OCI-LY1 (cell line): ENCODE measurements at regions not wholly inside any gene's neighbourhood (a gene's known extent, or its start where the extent isn't known, plus 50 kb on each side); places are given as distances from the start of the nearest gene placed in this dataset.

Source experiments
- EZH2 ChIP-seq: fragments of 200-600 bp; sonication (generic), shearing (Covaris generic); IDR thresholded peaks from 2 replicates; pipeline ENCODE4 v1.8.0; 2017; ENCODE audit warnings: borderline replicate concordance, mixed run types, mild to moderate bottlenecking, antibody characterized with exemption, low read length, moderate library complexity, mixed read lengths
- TF ChIP-seq, protein P1 (sequence below): fragments of 200-600 bp; sonication (generic), shearing (Covaris generic); IDR thresholded peaks from 2 replicates; pipeline ENCODE4 v1.5.1; 2017; ENCODE audit warnings: mild to moderate bottlenecking, antibody characterized with exemption, low read length, moderate library complexity, mixed read lengths

- TF ChIP-seq, protein P1, sequence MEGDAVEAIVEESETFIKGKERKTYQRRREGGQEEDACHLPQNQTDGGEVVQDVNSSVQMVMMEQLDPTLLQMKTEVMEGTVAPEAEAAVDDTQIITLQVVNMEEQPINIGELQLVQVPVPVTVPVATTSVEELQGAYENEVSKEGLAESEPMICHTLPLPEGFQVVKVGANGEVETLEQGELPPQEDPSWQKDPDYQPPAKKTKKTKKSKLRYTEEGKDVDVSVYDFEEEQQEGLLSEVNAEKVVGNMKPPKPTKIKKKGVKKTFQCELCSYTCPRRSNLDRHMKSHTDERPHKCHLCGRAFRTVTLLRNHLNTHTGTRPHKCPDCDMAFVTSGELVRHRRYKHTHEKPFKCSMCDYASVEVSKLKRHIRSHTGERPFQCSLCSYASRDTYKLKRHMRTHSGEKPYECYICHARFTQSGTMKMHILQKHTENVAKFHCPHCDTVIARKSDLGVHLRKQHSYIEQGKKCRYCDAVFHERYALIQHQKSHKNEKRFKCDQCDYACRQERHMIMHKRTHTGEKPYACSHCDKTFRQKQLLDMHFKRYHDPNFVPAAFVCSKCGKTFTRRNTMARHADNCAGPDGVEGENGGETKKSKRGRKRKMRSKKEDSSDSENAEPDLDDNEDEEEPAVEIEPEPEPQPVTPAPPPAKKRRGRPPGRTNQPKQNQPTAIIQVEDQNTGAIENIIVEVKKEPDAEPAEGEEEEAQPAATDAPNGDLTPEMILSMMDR = no peak
- TF ChIP-seq EZH2 = no peak
Measured at GRCh38 chr4:25504932-25505636, 128.0 kb downstream of the ANAPC4 start.
